ENCODE measurements at regions not wholly inside any gene's neighbourhood (a gene's known extent, or its start where the extent isn't known, plus 50 kb on each side); places are given as distances from the start of the nearest gene placed in this dataset.

DNA sequence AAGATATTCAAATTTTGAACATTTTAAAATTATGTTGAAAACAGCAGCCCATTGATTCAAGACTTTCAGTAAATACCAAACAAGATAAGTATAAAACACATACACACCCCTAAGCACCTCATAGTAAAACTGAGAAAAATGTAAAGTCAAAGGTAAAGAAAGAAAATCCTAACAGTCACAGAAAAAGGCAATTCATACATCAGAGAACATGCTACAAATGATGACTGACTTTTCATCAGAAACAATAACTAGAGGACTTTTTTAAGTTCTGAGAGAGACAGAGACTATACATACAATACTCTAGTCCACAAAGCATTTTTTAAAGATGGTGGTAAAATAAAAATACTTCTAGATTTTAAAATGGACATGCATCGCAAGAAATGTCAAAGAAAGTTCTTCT lies 111.0 kb downstream of the PFDN4 start (continued):
- TF ChIP-seq, protein P1, sequence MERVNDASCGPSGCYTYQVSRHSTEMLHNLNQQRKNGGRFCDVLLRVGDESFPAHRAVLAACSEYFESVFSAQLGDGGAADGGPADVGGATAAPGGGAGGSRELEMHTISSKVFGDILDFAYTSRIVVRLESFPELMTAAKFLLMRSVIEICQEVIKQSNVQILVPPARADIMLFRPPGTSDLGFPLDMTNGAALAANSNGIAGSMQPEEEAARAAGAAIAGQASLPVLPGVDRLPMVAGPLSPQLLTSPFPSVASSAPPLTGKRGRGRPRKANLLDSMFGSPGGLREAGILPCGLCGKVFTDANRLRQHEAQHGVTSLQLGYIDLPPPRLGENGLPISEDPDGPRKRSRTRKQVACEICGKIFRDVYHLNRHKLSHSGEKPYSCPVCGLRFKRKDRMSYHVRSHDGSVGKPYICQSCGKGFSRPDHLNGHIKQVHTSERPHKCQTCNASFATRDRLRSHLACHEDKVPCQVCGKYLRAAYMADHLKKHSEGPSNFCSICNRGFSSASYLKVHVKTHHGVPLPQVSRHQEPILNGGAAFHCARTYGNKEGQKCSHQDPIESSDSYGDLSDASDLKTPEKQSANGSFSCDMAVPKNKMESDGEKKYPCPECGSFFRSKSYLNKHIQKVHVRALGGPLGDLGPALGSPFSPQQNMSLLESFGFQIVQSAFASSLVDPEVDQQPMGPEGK (CRISPR knock-in tag; IDR thresholded peaks at IDR 0.05; ENCODE audit: borderline replicate concordance): no peak
- TF ChIP-seq, protein P2, sequence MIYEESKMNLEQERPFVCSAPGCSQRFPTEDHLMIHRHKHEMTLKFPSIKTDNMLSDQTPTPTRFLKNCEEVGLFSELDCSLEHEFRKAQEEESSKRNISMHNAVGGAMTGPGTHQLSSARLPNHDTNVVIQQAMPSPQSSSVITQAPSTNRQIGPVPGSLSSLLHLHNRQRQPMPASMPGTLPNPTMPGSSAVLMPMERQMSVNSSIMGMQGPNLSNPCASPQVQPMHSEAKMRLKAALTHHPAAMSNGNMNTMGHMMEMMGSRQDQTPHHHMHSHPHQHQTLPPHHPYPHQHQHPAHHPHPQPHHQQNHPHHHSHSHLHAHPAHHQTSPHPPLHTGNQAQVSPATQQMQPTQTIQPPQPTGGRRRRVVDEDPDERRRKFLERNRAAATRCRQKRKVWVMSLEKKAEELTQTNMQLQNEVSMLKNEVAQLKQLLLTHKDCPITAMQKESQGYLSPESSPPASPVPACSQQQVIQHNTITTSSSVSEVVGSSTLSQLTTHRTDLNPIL (CRISPR knock-in tag; IDR thresholded peaks at IDR 0.05; ENCODE audit: low read depth): no peak
- TF ChIP-seq TOX (CRISPR knock-in tag; IDR thresholded peaks at IDR 0.05; ENCODE audit: borderline replicate concordance) (no peak), RARB (CRISPR knock-in tag; IDR thresholded peaks at IDR 0.05) (no peak), ZNF565 (CRISPR knock-in tag; conservative IDR thresholded peaks at IDR 0.05; ENCODE audit: low read depth) (no peak), CSDC2 (CRISPR knock-in tag; IDR thresholded peaks at IDR 0.05) (no peak), GLIS3 (CRISPR knock-in tag; IDR thresholded peaks at IDR 0.05) (no peak), TCF4 (CRISPR knock-in tag; IDR thresholded peaks at IDR 0.05; ENCODE audit: borderline replicate concordance) (no peak), BACH2 (CRISPR knock-in tag; IDR thresholded peaks at IDR 0.05; ENCODE audit: borderline replicate concordance) (no peak), ZFP30 (CRISPR knock-in tag; IDR thresholded peaks at IDR 0.05) (no peak)

DNA sequence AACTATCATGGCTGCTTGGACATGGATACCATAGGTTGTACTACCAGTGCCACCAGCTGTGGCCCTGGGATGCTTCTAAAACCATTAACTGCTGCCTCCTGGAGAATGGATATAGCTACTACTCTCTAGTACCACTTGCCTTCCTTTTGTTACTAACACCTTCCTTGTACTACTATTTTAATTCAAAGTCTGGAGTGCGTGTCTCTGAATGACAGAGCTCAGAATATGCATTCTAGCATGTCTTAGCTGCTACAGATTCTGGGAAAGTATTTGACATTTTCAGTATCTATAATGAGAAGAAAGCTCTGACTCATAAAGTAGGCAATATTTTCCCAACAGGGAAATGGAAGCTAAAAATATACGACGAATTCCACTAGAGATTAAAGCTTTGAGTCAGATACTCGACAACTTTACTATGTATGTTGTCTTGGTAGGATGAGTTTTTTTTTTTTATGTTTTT lies 112.3 kb downstream of the PFDN4 start:
- TF ChIP-seq TOX (CRISPR knock-in tag; IDR thresholded peaks at IDR 0.05; ENCODE audit: borderline replicate concordance) (no peak), ZNF8 (CRISPR knock-in tag; IDR thresholded peaks at IDR 0.05) (no peak), ARNTL (CRISPR knock-in tag; IDR thresholded peaks at IDR 0.05; ENCODE audit: borderline replicate concordance, low read depth) (no peak), RARB (CRISPR knock-in tag; IDR thresholded peaks at IDR 0.05) (no peak), PPARA (CRISPR knock-in tag; IDR thresholded peaks at IDR 0.05; ENCODE audit: borderline replicate concordance) (no peak), CSDC2 (CRISPR knock-in tag; IDR thresholded peaks at IDR 0.05) (no peak), BACH2 (CRISPR knock-in tag; IDR thresholded peaks at IDR 0.05; ENCODE audit: borderline replicate concordance) (no peak), OSR1 (CRISPR knock-in tag; IDR thresholded peaks at IDR 0.05) (no peak)
- TF ChIP-seq, protein P3, sequence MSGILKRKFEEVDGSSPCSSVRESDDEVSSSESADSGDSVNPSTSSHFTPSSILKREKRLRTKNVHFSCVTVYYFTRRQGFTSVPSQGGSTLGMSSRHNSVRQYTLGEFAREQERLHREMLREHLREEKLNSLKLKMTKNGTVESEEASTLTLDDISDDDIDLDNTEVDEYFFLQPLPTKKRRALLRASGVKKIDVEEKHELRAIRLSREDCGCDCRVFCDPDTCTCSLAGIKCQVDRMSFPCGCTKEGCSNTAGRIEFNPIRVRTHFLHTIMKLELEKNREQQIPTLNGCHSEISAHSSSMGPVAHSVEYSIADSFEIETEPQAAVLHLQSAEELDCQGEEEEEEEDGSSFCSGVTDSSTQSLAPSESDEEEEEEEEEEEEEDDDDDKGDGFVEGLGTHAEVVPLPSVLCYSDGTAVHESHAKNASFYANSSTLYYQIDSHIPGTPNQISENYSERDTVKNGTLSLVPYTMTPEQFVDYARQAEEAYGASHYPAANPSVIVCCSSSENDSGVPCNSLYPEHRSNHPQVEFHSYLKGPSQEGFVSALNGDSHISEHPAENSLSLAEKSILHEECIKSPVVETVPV (CRISPR knock-in tag; IDR thresholded peaks at IDR 0.05): no peak
- TF ChIP-seq, protein P4, sequence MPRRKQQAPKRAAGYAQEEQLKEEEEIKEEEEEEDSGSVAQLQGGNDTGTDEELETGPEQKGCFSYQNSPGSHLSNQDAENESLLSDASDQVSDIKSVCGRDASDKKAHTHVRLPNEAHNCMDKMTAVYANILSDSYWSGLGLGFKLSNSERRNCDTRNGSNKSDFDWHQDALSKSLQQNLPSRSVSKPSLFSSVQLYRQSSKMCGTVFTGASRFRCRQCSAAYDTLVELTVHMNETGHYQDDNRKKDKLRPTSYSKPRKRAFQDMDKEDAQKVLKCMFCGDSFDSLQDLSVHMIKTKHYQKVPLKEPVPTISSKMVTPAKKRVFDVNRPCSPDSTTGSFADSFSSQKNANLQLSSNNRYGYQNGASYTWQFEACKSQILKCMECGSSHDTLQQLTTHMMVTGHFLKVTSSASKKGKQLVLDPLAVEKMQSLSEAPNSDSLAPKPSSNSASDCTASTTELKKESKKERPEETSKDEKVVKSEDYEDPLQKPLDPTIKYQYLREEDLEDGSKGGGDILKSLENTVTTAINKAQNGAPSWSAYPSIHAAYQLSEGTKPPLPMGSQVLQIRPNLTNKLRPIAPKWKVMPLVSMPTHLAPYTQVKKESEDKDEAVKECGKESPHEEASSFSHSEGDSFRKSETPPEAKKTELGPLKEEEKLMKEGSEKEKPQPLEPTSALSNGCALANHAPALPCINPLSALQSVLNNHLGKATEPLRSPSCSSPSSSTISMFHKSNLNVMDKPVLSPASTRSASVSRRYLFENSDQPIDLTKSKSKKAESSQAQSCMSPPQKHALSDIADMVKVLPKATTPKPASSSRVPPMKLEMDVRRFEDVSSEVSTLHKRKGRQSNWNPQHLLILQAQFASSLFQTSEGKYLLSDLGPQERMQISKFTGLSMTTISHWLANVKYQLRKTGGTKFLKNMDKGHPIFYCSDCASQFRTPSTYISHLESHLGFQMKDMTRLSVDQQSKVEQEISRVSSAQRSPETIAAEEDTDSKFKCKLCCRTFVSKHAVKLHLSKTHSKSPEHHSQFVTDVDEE (CRISPR knock-in tag; IDR thresholded peaks at IDR 0.05): no peak
- peak; percentile 72 for ATAC-seq

DNA sequence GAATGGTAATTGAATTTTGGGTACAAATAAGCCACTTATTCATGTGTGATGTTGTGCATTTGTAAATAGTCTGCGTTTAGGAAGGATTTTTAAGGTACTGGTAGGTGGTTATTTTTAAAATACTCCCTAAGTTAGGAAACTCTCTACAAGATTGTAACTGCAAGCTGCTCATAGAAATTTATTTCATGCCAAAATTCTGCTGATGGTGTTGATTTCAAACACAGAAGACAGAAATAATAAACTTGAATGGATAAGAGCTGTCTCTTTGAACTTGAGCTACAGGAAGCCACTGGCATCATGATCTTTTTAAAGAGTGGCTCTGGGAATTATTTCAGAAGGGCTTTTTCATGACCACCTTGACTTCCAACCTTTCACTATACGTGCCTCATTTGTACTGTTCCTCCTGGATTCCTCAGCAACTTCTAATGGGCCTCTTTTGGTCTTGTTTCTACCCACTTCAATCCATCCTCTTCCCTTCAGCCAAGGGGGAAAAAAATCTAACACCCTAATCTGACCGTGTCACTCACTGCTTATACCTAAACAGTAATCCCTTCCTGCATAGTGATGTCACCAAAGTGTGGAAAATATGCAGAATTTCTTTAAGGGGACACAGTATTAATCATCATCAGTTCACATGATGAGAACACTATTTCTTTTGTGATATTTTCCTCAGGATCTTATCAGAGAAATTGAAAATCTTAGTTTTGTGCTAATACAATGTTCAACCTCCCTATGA lies 113.6 kb downstream of the PFDN4 start:
- TF ChIP-seq PPARA (CRISPR knock-in tag; IDR thresholded peaks at IDR 0.05; ENCODE audit: borderline replicate concordance) (no peak), TOX (CRISPR knock-in tag; IDR thresholded peaks at IDR 0.05; ENCODE audit: borderline replicate concordance) (no peak), ZNF8 (CRISPR knock-in tag; IDR thresholded peaks at IDR 0.05) (no peak), OSR1 (CRISPR knock-in tag; IDR thresholded peaks at IDR 0.05) (no peak), BACH2 (CRISPR knock-in tag; IDR thresholded peaks at IDR 0.05; ENCODE audit: borderline replicate concordance) (no peak)
- TF ChIP-seq, protein P5, sequence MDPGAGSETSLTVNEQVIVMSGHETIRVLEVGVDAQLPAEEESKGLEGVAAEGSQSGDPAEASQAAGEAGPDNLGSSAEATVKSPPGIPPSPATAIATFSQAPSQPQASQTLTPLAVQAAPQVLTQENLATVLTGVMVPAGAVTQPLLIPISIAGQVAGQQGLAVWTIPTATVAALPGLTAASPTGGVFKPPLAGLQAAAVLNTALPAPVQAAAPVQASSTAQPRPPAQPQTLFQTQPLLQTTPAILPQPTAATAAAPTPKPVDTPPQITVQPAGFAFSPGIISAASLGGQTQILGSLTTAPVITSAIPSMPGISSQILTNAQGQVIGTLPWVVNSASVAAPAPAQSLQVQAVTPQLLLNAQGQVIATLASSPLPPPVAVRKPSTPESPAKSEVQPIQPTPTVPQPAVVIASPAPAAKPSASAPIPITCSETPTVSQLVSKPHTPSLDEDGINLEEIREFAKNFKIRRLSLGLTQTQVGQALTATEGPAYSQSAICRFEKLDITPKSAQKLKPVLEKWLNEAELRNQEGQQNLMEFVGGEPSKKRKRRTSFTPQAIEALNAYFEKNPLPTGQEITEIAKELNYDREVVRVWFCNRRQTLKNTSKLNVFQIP (CRISPR knock-in tag; IDR thresholded peaks at IDR 0.05; ENCODE audit: borderline replicate concordance, low read depth): no peak
- TF ChIP-seq, protein P1 (CRISPR knock-in tag; IDR thresholded peaks at IDR 0.05; ENCODE audit: borderline replicate concordance): no peak
- no peak for ATAC-seq
